GM12878 (cell line): ENCODE measurements at regions not wholly inside any gene's neighbourhood (a gene's known extent, or its start where the extent isn't known, plus 50 kb on each side); places are given as distances from the start of the nearest gene placed in this dataset.

Source experiments
- ATAC-seq: fragments of 200-7000 bp; cut with Tn5 transposase; 3 replicates; pipeline ENCODE4 v1.9.1; 2020; ENCODE audit warnings: mild to moderate bottlenecking, moderate library complexity
- BruUV-seq: library from RNA; stranded (reverse); fragments of 400-500 nt; replicated peaks from 2 replicates; lab custom pipeline; 2021; lab: Mats Ljungman, UMichigan
- CTCF ChIA-PET: fragments of 300-600 bp; sonication (Branson Sonifier 250); formaldehyde crosslinking; extraction: SDS; loops from one replicate; lab custom pipeline; 2021; ENCODE audit warnings: inconsistent platforms; lab: Yijun Ruan, JAX
- POLR2A ChIA-PET: fragments of 350-600 bp; formaldehyde crosslinking; extraction: SDS; loops from one replicate; lab custom pipeline; 2021; ENCODE audit warnings: inconsistent platforms; lab: Charles Lee
- RAD21 ChIA-PET: fragments of 300-600 bp; sonication (Branson Sonifier 250); formaldehyde crosslinking; loops from one replicate; lab custom pipeline; 2023; ENCODE audit warnings: antibody characterized with exemption; ENCODE audit not compliant: unreplicated experiment; lab: Charles Lee
- SMC1A ChIA-PET: fragments of 300-600 bp; sonication (Branson Sonifier 250); formaldehyde crosslinking; loops from one replicate; lab custom pipeline; 2023; ENCODE audit not compliant: unreplicated experiment, uncharacterized antibody; lab: Charles Lee
- DNase-seq: peaks from one replicate; pipeline ENCODE4 v3.0.0-alpha.2; 2011; ENCODE audit warnings: low read depth, low spot score
- FAIRE-seq: peaks from 3 replicates; lab custom pipeline; 2011; peaks lifted over from hg19 to GRCh38; lab: Jason Lieb, UNC
- H2AFZ ChIP-seq: 2 replicates; pipeline ENCODE4 v1.6.0; 2011; ENCODE audit warnings: low read depth, low read length, control low read depth; ENCODE audit not compliant: control insufficient read depth
- H3K27ac ChIP-seq: 2 replicates; pipeline ENCODE4 v1.5.1; 2011; ENCODE audit warnings: control low read depth; ENCODE audit not compliant: control insufficient read depth, insufficient read depth
- H3K27me3 ChIP-seq, 2 experiments: replicated peaks in 1 of 2; 2 replicates each; pipeline versions ENCODE4 v1.6.0 to v1.6.1; 2011; ENCODE audit warnings: low read length in 1 of 2; ENCODE audit not compliant: control insufficient read depth in 2 of 2, insufficient read depth in 2 of 2
- H3K36me3 ChIP-seq, 2 experiments: 2 replicates each; pipeline ENCODE4 v1.5.1; 2011; ENCODE audit warnings: low read length in 1 of 2; ENCODE audit not compliant: control insufficient read depth in 2 of 2, insufficient read depth in 2 of 2
- H3K4me1 ChIP-seq: 2 replicates; pipeline ENCODE4 v1.6.1; 2011; ENCODE audit warnings: mild to moderate bottlenecking, low read length, moderate library complexity, mixed read lengths; ENCODE audit not compliant: control insufficient read depth, insufficient read depth
- H3K4me2 ChIP-seq: 2 replicates; pipeline ENCODE4 v1.6.0; 2011; ENCODE audit warnings: control low read depth; ENCODE audit not compliant: control insufficient read depth, insufficient read depth
- H3K4me3 ChIP-seq: fragments of 200-600 bp; sonication (generic); 2 replicates; pipeline ENCODE4 v1.5.1; 2016
- H3K79me2 ChIP-seq: 2 replicates; pipeline ENCODE4 v1.6.0; 2011; ENCODE audit warnings: low read length; ENCODE audit not compliant: control insufficient read depth, insufficient read depth
- H3K9ac ChIP-seq: 2 replicates; pipeline ENCODE4 v1.8.0; 2011; ENCODE audit warnings: low read length, control low read depth, mixed read lengths; ENCODE audit not compliant: control insufficient read depth, insufficient read depth
- H3K9me3 ChIP-seq: replicated peaks from 3 replicates; pipeline ENCODE4 v1.5.1; 2011; ENCODE audit warnings: mild to moderate bottlenecking, low read length; ENCODE audit not compliant: control insufficient read depth, insufficient read depth
- H4K20me1 ChIP-seq: 2 replicates; pipeline ENCODE4 v1.6.0; 2011; ENCODE audit not compliant: control insufficient read depth, insufficient read depth
- BMI1 ChIP-seq: fragments of 450-650 bp; IDR thresholded peaks from 2 replicates; pipeline ENCODE4 v1.6.1; 2016; ENCODE audit warnings: mild to moderate bottlenecking, moderate library complexity, borderline replicate concordance
- EED ChIP-seq: sonication (generic); IDR thresholded peaks from 2 replicates; pipeline ENCODE4 v1.6.1; 2016; ENCODE audit warnings: antibody characterized with exemption, low read depth
- IRF4 ChIP-seq: IDR thresholded peaks from 2 replicates; pipeline ENCODE4 v1.6.1; 2011; ENCODE audit warnings: low read depth, low read length
- KLF5 ChIP-seq: fragments of 450-650 bp; IDR thresholded peaks from 2 replicates; pipeline ENCODE4 v1.6.1; 2014; ENCODE audit warnings: mild to moderate bottlenecking; ENCODE audit not compliant: partially characterized antibody
- MYC ChIP-seq: IDR thresholded peaks from 2 replicates; pipeline ENCODE4 v1.6.1; 2011; ENCODE audit warnings: mild to moderate bottlenecking, low read length, moderate library complexity, inconsistent platforms; ENCODE audit not compliant: insufficient read depth, insufficient replicate concordance, insufficient read length, severe bottlenecking
- POU2F2 ChIP-seq: IDR thresholded peaks from 3 replicates; pipeline ENCODE4 v1.6.1; 2011; ENCODE audit warnings: low read depth, mild to moderate bottlenecking, low read length, borderline replicate concordance
- WGBS: methylation state at CpG from one replicate; pipeline ENCODE4 v1.1.6; 2016; ENCODE audit warnings: low lambda C conversion rate; ENCODE audit not compliant: insufficient replicate concordance, insufficient coverage; ENCODE audit errors: missing lambda C conversion rate; 5-methylcytosine and 5-hydroxymethylcytosine counted together
- in situ Hi-C: fragments of 300-500 bp; cut with MboI; formaldehyde crosslinking; loops from 9 replicates; pipeline ENCODE4 v1.14.3; 2018; ENCODE audit warnings: mixed read lengths
- intact Hi-C: fragments of 100-400 bp; cut with micrococcal nuclease; formaldehyde crosslinking; loops from one replicate; pipeline ENCODE4 v1.14.2; 2022; ENCODE audit not compliant: unreplicated experiment
- TF ChIP-seq, protein P1 (sequence below): fragments of 450-650 bp; IDR thresholded peaks from 2 replicates; pipeline ENCODE4 v1.6.1; 2018; ENCODE audit warnings: mild to moderate bottlenecking, low read depth, moderate library complexity; ENCODE audit not compliant: partially characterized antibody
- TF ChIP-seq, protein P2 (sequence below): IDR thresholded peaks from 2 replicates; pipeline ENCODE4 v1.6.1; 2011; ENCODE audit warnings: mild to moderate bottlenecking, low read depth, low read length, moderate library complexity; ENCODE audit not compliant: insufficient replicate concordance
- TF ChIP-seq, protein P3 (sequence below): fragments of 450-650 bp; formaldehyde crosslinking; IDR thresholded peaks from 2 replicates; pipeline ENCODE4 v1.4.0; 2022; ENCODE audit warnings: mild to moderate bottlenecking, moderate library complexity

DNA sequence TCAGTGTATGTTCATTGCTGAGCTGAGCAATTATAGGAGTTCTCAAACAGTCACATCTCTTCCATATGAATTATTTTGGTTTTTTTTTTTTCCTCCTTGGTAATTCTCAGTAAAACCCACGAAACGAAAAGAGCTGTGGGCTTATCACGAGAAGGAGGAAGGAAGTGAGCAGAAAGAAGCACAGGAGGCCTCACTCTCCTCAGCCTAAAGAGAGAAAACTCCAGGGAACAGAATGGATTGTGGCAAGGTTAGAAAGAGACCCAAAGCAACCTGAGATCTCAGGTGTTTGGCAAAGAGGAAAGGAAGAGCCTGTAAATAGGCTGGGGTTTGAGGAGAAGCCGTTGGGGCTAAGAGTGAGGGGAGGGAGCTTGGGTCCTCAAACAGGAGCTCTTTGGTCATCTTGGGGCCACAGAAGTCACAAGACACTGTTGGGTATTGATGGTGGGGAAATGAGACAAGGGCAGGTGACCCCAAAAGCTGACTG, 67.8 kb upstream of the CITED2 start:
- no peaks in the 10 kb centered on the region for H4K20me1 ChIP-seq
- intact Hi-C loops (no loop called here), in situ Hi-C loops (no loop called here)
- no peaks in the 10 kb centered on the region for H3K4me1 ChIP-seq
- H3K27me3 ChIP-seq = no peaks in the 10 kb centered on the region
- DNase-seq (no peak), FAIRE-seq (no peak), ATAC-seq (no peak)
- no peaks in the 10 kb centered on the region for H3K79me2 ChIP-seq
- no peaks in the 10 kb centered on the region for H3K36me3 ChIP-seq
- H2AFZ ChIP-seq = no peak overlapping the region
- CTCF ChIA-PET = no interaction called here
- no TSS peak for BruUV-seq
- WGBS = 7% methylated on average over 1 of the region's 4 CpGs
- no peak overlapping the region for H3K27ac ChIP-seq
- RAD21 ChIA-PET = no interaction called here
- POLR2A ChIA-PET = no interaction called here
- no peak overlapping the region for H3K4me3 ChIP-seq
- H3K9me3 ChIP-seq = no peaks in the 10 kb centered on the region
- no peak overlapping the region for H3K4me2 ChIP-seq
- H3K9ac ChIP-seq = no peak overlapping the region
- SMC1A ChIA-PET = interaction anchor here (0.9 to 1.6 kb wide), 4 partner anchors 32 to 148 kb away, joined by 3 to 4 read pairs (median 3); no protein-coding TSS in a partner anchor
- TF ChIP-seq KLF5 (no peak), EED (no peak), IRF4 (no peak), BMI1 (no peak), POU2F2 (no peak), MYC (no peak)
- TF ChIP-seq, protein P1, sequence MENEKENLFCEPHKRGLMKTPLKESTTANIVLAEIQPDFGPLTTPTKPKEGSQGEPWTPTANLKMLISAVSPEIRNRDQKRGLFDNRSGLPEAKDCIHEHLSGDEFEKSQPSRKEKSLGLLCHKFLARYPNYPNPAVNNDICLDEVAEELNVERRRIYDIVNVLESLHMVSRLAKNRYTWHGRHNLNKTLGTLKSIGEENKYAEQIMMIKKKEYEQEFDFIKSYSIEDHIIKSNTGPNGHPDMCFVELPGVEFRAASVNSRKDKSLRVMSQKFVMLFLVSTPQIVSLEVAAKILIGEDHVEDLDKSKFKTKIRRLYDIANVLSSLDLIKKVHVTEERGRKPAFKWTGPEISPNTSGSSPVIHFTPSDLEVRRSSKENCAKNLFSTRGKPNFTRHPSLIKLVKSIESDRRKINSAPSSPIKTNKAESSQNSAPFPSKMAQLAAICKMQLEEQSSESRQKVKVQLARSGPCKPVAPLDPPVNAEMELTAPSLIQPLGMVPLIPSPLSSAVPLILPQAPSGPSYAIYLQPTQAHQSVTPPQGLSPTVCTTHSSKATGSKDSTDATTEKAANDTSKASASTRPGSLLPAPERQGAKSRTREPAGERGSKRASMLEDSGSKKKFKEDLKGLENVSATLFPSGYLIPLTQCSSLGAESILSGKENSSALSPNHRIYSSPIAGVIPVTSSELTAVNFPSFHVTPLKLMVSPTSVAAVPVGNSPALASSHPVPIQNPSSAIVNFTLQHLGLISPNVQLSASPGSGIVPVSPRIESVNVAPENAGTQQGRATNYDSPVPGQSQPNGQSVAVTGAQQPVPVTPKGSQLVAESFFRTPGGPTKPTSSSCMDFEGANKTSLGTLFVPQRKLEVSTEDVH = no peak
- TF ChIP-seq, protein P2, sequence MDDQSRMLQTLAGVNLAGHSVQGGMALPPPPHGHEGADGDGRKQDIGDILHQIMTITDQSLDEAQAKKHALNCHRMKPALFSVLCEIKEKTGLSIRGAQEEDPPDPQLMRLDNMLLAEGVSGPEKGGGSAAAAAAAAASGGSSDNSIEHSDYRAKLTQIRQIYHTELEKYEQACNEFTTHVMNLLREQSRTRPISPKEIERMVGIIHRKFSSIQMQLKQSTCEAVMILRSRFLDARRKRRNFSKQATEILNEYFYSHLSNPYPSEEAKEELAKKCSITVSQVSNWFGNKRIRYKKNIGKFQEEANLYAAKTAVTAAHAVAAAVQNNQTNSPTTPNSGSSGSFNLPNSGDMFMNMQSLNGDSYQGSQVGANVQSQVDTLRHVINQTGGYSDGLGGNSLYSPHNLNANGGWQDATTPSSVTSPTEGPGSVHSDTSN = no peak
- TF ChIP-seq, protein P3, sequence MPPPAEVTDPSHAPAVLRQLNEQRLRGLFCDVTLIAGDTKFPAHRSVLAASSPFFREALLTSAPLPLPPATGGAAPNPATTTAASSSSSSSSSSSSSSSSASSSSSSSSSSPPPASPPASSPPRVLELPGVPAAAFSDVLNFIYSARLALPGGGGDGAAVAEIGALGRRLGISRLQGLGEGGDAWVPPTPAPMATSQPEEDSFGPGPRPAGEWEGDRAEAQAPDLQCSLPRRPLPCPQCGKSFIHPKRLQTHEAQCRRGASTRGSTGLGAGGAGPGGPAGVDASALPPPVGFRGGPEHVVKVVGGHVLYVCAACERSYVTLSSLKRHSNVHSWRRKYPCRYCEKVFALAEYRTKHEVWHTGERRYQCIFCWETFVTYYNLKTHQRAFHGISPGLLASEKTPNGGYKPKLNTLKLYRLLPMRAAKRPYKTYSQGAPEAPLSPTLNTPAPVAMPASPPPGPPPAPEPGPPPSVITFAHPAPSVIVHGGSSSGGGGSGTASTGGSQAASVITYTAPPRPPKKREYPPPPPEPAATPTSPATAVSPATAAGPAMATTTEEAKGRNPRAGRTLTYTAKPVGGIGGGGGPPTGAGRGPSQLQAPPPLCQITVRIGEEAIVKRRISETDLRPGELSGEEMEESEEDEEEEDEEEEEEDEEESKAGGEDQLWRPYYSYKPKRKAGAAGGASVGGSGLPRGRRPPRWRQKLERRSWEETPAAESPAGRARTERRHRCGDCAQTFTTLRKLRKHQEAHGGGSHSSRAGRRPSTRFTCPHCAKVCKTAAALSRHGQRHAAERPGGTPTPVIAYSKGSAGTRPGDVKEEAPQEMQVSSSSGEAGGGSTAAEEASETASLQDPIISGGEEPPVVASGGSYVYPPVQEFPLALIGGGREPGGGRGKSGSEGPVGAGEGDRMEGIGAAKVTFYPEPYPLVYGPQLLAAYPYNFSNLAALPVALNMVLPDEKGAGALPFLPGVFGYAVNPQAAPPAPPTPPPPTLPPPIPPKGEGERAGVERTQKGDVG = no peak
